Tibial nerve (tissue), 3 donors: ENCODE measurements at regions not wholly inside any gene's neighbourhood (a gene's known extent, or its start where the extent isn't known, plus 50 kb on each side); places are given as distances from the start of the nearest gene placed in this dataset.

Experiments used
- POLR2A ChIP-seq, 2 donors: fragments of 450-650 bp; IDR thresholded peaks; one replicate each; pipeline ENCODE4 v1.6.1; 2017; ENCODE audit warnings: antibody characterized with exemption in 2 of 2, mild to moderate bottlenecking in 2 of 2, moderate library complexity in 2 of 2
- TF ChIP-seq, protein P1 (sequence below), 5 experiments: fragments of 200-600 bp in 3 of 5; fragments of 450-650 bp in 2 of 5; sonication (generic) in 3 of 5; IDR thresholded peaks; one replicate each; pipeline ENCODE4 v1.5.1; 2016 to 2019; ENCODE audit warnings: antibody characterized with exemption in 5 of 5, mild to moderate bottlenecking in 3 of 5, moderate library complexity in 2 of 5

DNA sequence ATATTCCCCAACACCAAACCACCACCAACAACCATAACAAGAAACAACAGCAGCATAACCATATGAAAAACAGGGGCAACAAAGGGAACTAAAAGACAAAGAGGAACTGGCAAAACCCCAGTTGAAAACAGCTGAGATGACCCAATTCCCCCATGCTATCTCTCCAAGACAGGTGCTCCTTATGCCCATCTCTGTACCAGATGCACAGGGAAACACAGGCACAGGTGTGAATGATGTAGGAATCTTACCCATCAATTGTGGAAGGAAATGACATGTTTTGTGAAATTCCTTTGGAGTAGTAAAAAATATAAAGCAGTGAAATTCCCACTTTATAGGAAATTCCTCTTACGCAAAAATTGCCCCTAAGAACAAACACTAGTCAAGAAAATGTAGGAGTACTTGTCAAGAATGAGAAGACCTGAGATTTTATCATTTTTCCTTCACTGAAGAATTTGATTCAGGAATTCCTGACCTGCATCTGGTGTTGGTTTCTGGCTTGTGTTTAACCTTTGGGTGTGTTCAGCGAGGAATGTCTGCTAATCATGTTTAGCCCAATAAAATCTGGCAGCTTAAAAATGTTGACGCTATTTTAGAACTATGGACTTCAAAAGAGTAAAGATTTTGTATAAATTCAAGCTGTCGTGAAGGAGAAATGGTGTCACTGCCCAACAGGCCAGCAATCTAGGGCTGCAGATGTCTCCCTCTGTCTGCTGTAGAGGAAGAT, 67.7 kb upstream of the ARHGAP28 start:
- TF ChIP-seq, protein P1, sequence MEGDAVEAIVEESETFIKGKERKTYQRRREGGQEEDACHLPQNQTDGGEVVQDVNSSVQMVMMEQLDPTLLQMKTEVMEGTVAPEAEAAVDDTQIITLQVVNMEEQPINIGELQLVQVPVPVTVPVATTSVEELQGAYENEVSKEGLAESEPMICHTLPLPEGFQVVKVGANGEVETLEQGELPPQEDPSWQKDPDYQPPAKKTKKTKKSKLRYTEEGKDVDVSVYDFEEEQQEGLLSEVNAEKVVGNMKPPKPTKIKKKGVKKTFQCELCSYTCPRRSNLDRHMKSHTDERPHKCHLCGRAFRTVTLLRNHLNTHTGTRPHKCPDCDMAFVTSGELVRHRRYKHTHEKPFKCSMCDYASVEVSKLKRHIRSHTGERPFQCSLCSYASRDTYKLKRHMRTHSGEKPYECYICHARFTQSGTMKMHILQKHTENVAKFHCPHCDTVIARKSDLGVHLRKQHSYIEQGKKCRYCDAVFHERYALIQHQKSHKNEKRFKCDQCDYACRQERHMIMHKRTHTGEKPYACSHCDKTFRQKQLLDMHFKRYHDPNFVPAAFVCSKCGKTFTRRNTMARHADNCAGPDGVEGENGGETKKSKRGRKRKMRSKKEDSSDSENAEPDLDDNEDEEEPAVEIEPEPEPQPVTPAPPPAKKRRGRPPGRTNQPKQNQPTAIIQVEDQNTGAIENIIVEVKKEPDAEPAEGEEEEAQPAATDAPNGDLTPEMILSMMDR (IDR thresholded peaks at IDR 0.05), result no peak
- no peak for TF ChIP-seq POLR2A (IDR thresholded peaks at IDR 0.05)
